MM.1S (cell line): ENCODE measurements at regions not wholly inside any gene's neighbourhood (a gene's known extent, or its start where the extent isn't known, plus 50 kb on each side); places are given as distances from the start of the nearest gene placed in this dataset.

Experiments
- CTCF ChIP-seq: fragments of 300-600 bp; sonication (generic); IDR thresholded peaks from 2 replicates; pipeline ENCODE4 v1.5.1; 2016; ENCODE audit warnings: antibody characterized with exemption, low read length, mixed read lengths
- EZH2 ChIP-seq: fragments of 300-600 bp; sonication (generic); optimal IDR thresholded peaks from 2 replicates; pipeline ENCODE3; 2017; ENCODE audit warnings: low read depth, mild to moderate bottlenecking, antibody characterized with exemption, low read length, mixed read lengths

- TF ChIP-seq CTCF, result no peak
- no peak for TF ChIP-seq EZH2
Observed at GRCh38 chr5:27217977-27218376, 179.6 kb upstream of the CDH9 start.
